ENCODE measurements at regions not wholly inside any gene's neighbourhood (a gene's known extent, or its start where the extent isn't known, plus 50 kb on each side); places are given as distances from the start of the nearest gene placed in this dataset.

DNA sequence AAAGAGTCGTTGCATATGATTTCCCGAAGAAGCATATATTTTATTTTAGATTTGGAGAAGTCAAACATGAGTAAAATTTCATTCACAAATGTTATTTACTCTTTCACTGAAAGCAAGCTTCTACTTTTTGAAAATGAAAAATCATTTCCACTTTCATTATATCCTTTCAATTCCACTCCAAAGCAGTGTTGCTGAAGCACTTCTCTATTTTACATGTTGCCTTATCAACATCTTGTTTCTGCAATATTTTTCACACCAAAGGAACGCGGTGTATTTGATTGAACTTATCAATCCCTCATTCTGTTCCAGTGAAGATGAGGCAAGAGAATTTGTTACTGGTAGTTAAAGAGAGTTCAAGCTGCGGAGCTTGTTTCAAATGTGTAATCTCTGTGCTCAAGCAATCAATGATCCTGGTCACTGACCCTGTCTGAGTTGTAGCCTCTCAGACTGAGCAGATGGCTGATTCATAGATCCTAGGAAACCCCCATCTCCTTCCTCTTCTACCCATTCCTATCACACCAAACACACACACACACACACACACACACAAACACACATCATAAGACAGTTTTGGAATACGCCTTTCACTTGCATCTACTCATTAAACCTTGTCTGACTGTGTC lies 236.2 kb upstream of the FLRT2 start:
- DNase-seq: no peak

GRCh38 chr14:85295318-85295717 lies 234.6 kb upstream of the FLRT2 start:
- no peak for DNase-seq

DNA sequence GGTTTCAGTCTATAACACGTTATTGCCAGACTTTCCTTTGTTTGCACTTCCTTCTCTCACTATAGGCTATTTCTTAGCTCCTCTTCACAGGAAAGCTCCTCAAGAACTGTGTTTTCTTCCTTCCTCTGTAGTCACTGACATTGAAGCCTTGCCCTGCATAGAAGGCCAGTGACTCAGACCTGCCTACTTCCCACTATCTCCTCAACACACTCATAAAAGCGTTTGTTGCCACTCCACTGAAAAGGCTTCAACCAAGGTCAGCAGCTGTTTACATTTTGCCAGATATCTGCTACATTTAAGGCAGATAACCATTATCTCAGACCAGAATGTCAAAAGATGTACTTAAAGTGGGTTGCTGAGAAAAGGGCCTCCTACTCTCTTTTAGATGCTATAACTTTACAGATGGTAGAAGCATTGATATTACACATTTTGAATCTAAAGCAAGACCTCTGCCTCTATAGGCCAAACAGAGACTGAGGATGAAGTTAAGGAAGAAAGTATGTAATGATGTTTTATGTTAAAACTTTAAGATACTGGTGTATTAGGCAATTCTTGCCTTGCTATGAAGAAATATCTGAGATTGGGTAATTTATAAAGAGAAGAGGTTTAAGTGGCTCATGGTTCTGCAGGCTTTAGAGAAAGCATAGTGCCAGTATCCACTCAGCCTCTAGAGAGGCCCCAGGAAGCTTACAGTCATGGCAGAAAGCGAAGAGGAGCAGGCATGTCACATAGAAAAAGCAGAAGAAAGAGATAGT lies 233.3 kb upstream of the FLRT2 start:
- no peak for DNase-seq

- no peak for DNase-seq
Observed at GRCh38 chr14:85300107-85300506, 229.8 kb upstream of the FLRT2 start.

GRCh38 chr14:85301506-85301905 lies 228.4 kb upstream of the FLRT2 start:
- DNase-seq: no peak

DNA sequence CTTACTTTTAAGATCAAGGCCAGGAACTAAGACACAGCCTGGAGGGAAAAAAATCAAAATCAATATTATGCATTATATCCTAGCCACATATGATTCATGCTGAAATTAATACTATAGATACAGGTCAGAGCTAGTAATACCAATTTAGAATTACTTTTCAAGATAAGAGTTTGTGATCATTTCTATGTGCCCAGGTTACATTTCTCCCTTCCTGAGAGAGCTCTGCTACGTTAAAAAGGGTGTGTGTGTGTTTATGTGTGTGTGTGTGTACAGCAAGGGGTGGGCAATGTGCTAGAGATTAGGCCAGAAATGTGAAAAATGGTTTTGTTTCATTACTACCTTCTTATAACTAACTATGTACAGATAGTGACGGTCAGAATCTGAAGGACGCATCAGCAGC lies 223.9 kb upstream of the FLRT2 start:
- DNase-seq: no peak

- DNase-seq: no peak
Observed at GRCh38 chr14:85308531-85309300, 221.2 kb upstream of the FLRT2 start.

DNA sequence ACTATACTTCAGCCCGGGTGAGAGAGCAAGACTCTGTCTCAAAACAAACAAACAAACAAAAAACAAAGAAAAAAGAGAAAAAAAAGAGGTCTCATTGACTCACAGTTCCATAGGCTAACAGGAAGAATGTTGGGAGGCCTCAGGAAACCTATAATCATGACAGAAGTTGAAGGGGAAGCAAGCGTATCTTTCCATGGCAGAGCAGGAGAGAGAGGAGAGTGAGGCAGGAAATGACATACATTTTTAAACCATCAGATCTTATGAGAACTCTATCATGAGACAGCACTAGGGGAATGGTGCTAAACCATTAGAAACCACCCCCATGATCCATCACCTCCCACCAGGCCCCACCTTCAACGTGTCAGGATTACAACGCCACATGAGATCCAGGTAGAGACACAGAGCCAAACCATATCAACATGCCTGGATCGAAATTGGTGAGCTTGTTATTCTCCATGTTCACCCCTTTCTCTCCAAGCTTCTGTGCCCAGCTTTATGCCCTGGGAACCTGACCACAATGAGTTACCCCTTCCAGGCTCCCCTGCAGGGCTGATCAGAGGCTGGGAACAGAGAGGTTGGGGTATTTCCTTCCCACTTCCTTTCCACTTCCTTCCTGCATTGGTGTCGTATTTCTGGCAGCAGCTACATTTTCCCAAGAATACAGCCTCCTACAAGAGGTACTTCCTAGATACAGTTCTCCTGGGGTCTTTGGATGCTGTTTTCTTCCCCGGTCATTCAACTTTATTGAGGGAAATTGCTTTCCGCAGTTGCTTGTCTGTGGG lies 219.3 kb upstream of the FLRT2 start:
- DNase-seq: no peak

GRCh38 chr14:85313560-85314207 lies 216.3 kb upstream of the FLRT2 start:
- no peak for DNase-seq

GRCh38 chr14:85315290-85315689 lies 214.7 kb upstream of the FLRT2 start:
- no peak for DNase-seq

- DNase-seq: no peak
Observed at GRCh38 chr14:85315733-85316290, 214.1 kb upstream of the FLRT2 start.

DNA sequence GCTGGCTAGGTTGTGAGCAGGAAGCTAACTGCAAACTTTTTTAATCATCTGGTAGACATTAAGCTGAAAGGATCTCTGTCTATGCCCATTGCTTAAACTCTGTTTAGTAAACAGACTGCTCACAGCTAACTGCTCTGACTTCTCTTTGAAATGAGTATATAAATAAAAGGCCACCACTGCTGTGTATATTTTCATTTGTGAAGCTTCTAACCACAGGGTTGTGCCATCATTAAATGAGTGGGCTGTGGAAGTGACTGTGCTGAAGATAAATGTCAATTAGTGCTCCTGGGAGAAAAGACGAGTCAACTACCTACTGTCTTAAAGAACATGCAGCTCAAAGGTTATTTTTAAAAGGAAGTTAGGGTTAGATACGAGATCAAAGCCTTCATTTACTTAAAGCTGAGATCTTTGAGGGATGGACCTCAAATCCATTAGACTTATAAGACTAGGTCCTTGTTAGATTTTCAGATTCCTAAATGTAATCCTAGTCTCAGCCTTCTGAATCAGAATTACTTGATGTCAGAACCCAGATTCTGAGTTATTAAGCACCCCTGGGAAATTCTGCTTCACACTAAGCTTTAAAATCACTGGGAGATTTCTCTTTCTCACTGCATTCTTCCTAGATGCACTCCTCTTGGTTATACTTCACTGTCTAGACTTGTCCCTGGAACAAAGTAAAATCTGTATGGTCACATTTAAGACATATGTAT lies 213.1 kb upstream of the FLRT2 start:
- DNase-seq: no peak

GRCh38 chr14:85317491-85318021 lies 212.4 kb upstream of the FLRT2 start:
- DNase-seq: no peak

GRCh38 chr14:85319101-85319500 lies 210.8 kb upstream of the FLRT2 start:
- DNase-seq: no peak

DNA sequence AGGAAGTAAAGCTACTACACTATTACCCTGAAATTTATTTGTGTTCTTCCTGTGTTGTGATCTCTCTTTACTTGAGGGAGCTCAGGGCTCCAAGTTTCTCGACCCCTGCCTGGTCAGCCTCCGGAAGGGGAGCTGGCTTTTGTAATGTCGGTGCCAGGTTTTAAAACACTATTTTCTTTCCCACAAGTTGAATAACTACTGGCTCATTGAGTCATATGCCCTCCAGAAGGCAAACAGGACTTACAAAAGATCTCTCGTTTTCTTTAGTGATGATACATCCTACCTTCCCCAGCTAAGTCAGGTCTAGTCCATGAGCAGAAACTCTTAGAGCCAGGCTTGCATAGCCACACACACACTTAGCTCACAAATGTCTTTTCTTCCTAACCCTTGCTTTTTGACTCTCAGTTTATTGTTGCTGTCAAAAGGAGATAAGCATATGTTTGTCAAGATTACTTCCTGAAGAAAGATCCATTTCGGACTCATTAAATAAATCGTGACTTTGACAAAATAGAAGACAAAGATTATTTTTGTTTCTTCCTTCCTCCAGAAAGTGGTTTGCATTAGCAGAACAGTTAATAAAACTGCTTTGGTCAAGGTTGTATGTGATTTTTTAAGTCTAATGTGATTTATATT lies 209.8 kb upstream of the FLRT2 start:
- DNase-seq: no peak

- DNase-seq: no peak
Observed at GRCh38 chr14:85325134-85326017, 204.6 kb upstream of the FLRT2 start.

DNA sequence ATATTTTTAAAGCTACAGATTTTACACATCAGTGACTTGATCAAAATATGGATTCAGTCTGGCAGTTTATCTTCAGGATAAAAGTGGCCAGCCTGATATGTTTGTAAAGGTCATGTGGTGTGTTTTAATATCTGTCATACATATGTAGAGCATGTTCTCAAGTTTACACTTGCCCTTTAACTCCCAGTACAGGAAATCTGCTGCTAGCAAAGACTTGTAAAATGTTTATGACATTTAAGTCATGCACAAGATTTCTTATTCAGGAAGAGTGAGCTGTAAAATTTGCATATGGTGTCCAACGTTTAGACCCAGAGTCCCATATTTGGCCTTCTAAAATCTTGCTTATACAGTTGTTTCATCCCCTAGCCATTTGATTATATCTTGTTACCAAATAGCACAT lies 197.5 kb upstream of the FLRT2 start:
- no peak for DNase-seq

- no peak for DNase-seq
Observed at GRCh38 chr14:85333313-85333712, 196.6 kb upstream of the FLRT2 start.

- no peak for DNase-seq
Observed at GRCh38 chr14:85333841-85334240, 196.1 kb upstream of the FLRT2 start.

DNA sequence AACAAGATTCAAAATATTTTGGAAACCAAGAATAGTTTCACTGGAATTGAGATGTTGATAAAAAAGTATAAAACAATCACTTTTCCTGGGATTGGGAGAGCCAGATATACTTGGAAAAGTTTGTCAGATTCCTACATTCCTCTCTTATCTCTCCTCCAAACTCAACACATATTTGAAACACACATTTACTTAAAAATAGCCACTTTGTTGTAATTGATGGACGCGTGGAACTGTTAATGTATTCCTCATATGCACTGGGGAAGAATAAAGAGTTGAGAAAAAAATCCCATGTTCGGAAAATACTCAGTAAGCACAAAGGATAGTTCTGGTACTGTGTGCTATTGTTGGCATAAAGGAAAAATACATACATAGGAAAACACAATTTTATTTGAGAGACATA lies 195.6 kb upstream of the FLRT2 start:
- no peak for DNase-seq
